ENCODE measurements at regions not wholly inside any gene's neighbourhood (a gene's known extent, or its start where the extent isn't known, plus 50 kb on each side); places are given as distances from the start of the nearest gene placed in this dataset.

DNA sequence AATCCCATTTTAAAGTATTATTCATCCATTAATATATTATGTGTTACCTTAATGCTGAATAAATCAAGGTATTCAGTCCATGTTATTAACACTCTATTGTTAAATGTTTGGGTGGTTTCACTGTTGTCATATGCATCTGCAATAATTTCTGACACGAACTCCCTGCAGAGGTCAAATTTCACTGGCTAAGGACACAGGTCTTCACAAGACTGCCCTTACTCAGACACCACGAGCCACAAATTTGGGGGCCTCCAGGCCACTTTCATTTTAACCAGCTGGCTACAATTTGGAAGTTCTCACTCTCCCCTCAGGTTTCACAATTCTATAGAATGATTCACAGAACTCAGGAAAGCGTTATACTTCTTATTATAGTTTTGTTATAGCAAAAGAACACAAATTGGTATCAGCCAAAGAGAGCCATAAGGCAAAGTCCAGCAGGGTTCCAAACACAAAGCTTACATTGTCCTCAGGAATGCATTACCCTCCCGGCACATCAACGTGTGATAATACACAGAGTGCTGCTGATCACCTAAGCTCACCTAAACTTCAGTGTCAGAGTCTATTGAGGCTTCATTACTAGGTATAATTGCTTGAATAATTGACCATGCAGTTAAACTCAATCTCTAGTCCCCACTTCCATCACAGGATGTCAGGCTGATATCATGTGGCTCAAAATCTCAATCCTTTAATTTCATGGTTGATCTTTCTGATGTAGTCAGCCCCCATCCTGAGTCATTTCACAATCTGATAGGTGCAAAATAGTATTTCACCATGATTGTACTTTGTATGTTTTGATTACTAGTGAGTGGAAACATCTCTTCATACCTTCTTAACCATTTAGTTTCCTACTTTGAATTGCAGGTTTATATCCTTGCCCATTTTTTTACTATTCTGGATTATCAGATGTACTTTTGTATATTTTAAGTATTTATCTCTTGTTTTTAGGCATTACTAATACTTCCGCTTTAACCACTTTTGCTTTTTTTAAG, 441.4 kb upstream of the AGTR1 start:
- Histone ChIP-seq H3K4me2 (no peak overlapping the region), H3K4me1 (no peaks in the 10 kb centered on the region), H3K27ac (no peak overlapping the region), H3K9me3 (no peaks in the 10 kb centered on the region), H3K4me3 (no peak overlapping the region)
- FAIRE-seq (no peak), DNase-seq (ENCODE audit: low read depth in 1 of 2, low spot score in 1 of 2) (no peak), ATAC-seq (no peak)
- POLR2A ChIA-PET: no interaction called here
- WGBS (ENCODE audit: missing lambda C conversion rate): 20% methylated on average over 6 of the region's 6 CpGs
- TF ChIP-seq HOXB13 (CRISPR knock-in tag; IDR thresholded peaks at IDR 0.05; ENCODE audit: low read depth) (no peak), CHD2 (IDR thresholded peaks at IDR 0.05; ENCODE audit: low read length, partially characterized antibody) (no peak), HEYL (CRISPR knock-in tag; IDR thresholded peaks at IDR 0.05) (no peak), CEBPB (IDR thresholded peaks at IDR 0.05) (no peak), SREBF2 (IDR thresholded peaks at IDR 0.05) (no peak), RNF2 (IDR thresholded peaks at IDR 0.05; ENCODE audit: borderline replicate concordance, low read depth) (no peak), POLR2AphosphoS2 (conservative IDR thresholded peaks at IDR 0.05; ENCODE audit: low read length) (no peak), CBX8 (IDR thresholded peaks at IDR 0.05) (no peak), POLR2A (IDR thresholded peaks at IDR 0.05; ENCODE audit: low read length) (no peak)
- TF ChIP-seq, protein P1, sequence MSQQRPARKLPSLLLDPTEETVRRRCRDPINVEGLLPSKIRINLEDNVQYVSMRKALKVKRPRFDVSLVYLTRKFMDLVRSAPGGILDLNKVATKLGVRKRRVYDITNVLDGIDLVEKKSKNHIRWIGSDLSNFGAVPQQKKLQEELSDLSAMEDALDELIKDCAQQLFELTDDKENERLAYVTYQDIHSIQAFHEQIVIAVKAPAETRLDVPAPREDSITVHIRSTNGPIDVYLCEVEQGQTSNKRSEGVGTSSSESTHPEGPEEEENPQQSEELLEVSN (IDR thresholded peaks at IDR 0.05; ENCODE audit: borderline replicate concordance, low read depth): no peak
- TF ChIP-seq, protein P2, sequence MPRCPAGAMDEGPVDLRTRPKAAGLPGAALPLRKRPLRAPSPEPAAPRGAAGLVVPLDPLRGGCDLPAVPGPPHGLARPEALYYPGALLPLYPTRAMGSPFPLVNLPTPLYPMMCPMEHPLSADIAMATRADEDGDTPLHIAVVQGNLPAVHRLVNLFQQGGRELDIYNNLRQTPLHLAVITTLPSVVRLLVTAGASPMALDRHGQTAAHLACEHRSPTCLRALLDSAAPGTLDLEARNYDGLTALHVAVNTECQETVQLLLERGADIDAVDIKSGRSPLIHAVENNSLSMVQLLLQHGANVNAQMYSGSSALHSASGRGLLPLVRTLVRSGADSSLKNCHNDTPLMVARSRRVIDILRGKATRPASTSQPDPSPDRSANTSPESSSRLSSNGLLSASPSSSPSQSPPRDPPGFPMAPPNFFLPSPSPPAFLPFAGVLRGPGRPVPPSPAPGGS (IDR thresholded peaks at IDR 0.05): no peak
- TF ChIP-seq, protein P3, sequence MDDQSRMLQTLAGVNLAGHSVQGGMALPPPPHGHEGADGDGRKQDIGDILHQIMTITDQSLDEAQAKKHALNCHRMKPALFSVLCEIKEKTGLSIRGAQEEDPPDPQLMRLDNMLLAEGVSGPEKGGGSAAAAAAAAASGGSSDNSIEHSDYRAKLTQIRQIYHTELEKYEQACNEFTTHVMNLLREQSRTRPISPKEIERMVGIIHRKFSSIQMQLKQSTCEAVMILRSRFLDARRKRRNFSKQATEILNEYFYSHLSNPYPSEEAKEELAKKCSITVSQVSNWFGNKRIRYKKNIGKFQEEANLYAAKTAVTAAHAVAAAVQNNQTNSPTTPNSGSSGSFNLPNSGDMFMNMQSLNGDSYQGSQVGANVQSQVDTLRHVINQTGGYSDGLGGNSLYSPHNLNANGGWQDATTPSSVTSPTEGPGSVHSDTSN (IDR thresholded peaks at IDR 0.05): no peak
- CTCF ChIA-PET: no interaction called here

DNA sequence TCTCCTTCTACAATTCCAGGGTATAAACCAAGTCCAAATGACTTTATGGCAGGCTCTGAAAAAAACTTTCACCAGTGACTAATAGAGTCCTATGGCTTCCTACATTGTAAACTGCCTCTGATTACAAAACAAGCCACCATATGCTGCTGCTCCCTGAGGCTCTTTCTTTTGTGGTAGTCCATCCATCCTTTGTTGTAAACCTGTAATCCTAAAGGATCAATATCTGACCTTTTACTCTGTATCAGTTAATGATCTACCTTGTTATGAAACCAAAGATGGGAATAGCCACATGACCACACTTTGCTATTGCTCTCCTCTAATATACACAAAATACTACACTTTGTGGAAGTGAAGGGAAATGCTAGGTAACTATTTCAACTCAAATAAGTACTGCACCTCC, 434.7 kb upstream of the AGTR1 start:
- no peak for FAIRE-seq
- no peak overlapping the region for H3K27ac ChIP-seq
- ATAC-seq: no peak
- no peaks in the 10 kb centered on the region for H3K9me3 ChIP-seq
- CTCF ChIA-PET: no interaction called here
- TF ChIP-seq FOSL2 (IDR thresholded peaks at IDR 0.05): no peak
- no peak for TF ChIP-seq FOSL2 (CRISPR knock-in tag; IDR thresholded peaks at IDR 0.05)
- TF ChIP-seq HOXA7 (CRISPR knock-in tag; IDR thresholded peaks at IDR 0.05): no peak
- TF ChIP-seq, protein P2 (IDR thresholded peaks at IDR 0.05): no peak
- TF ChIP-seq HEYL (CRISPR knock-in tag; IDR thresholded peaks at IDR 0.05): no peak
- TF ChIP-seq JUN (IDR thresholded peaks at IDR 0.05): no peak
- TF ChIP-seq CBX2 (IDR thresholded peaks at IDR 0.05; ENCODE audit: borderline replicate concordance, low read depth): no peak
- TF ChIP-seq, protein P4, sequence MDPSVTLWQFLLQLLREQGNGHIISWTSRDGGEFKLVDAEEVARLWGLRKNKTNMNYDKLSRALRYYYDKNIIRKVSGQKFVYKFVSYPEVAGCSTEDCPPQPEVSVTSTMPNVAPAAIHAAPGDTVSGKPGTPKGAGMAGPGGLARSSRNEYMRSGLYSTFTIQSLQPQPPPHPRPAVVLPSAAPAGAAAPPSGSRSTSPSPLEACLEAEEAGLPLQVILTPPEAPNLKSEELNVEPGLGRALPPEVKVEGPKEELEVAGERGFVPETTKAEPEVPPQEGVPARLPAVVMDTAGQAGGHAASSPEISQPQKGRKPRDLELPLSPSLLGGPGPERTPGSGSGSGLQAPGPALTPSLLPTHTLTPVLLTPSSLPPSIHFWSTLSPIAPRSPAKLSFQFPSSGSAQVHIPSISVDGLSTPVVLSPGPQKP (IDR thresholded peaks at IDR 0.05; ENCODE audit: low read depth, low read length): no peak
- no peak for TF ChIP-seq ZFP36 (IDR thresholded peaks at IDR 0.05; ENCODE audit: borderline replicate concordance, partially characterized antibody)
- TF ChIP-seq CEBPB (IDR thresholded peaks at IDR 0.05): no peak
- no peak for TF ChIP-seq RFX5 (IDR thresholded peaks at IDR 0.05)
- TF ChIP-seq ZC3H11A (IDR thresholded peaks at IDR 0.05): no peak
- TF ChIP-seq ESRRA (IDR thresholded peaks at IDR 0.05; ENCODE audit: borderline replicate concordance, low read length): no peak
- TF ChIP-seq POLR2A (IDR thresholded peaks at IDR 0.05; ENCODE audit: low read length): no peak
- TF ChIP-seq KDM1A (IDR thresholded peaks at IDR 0.05; ENCODE audit: low read depth): no peak
- TF ChIP-seq RCOR1 (IDR thresholded peaks at IDR 0.05; ENCODE audit: low read depth, low read length): no peak
- TF ChIP-seq CHD4 (IDR thresholded peaks at IDR 0.05; ENCODE audit: borderline replicate concordance): no peak
- H3K4me3 ChIP-seq: no peak overlapping the region
- no peaks in the 10 kb centered on the region for H3K4me1 ChIP-seq
- no peak for DNase-seq (ENCODE audit: low read depth in 1 of 2, low spot score in 1 of 2)
- no peak overlapping the region for H3K4me2 ChIP-seq
- POLR2A ChIA-PET: no interaction called here
